HFFc6 (cell line): ENCODE measurements at regions not wholly inside any gene's neighbourhood (a gene's known extent, or its start where the extent isn't known, plus 50 kb on each side); places are given as distances from the start of the nearest gene placed in this dataset.

Experiments used
- DNase-seq: peaks from one replicate; pipeline ENCODE4 v3.0.0-alpha.2; 2018
- H3K27ac Mint-ChIP-seq: 2 replicates; pipeline ENCODE4 v1.8.0; 2020; ENCODE audit warnings: mild to moderate bottlenecking, mixed read lengths
- H3K27me3 Mint-ChIP-seq: 2 replicates; pipeline ENCODE4 v1.8.0; 2021; ENCODE audit warnings: mild to moderate bottlenecking, moderate library complexity, mixed read lengths; ENCODE audit not compliant: insufficient read depth
- H3K36me3 Mint-ChIP-seq: 2 replicates; pipeline ENCODE4 v1.8.0; 2021; ENCODE audit warnings: low read depth, mixed read lengths
- H3K4me1 Mint-ChIP-seq: 2 replicates; pipeline ENCODE4 v1.8.0; 2020; ENCODE audit warnings: low read depth, mixed read lengths
- H3K4me3 Mint-ChIP-seq: 2 replicates; pipeline ENCODE4 v1.8.0; 2020; ENCODE audit warnings: mild to moderate bottlenecking, moderate library complexity, mixed read lengths
- H3K9me3 Mint-ChIP-seq: 2 replicates; pipeline ENCODE4 v1.8.0; 2020; ENCODE audit warnings: mild to moderate bottlenecking, mixed read lengths
- TF ChIP-seq, protein P1 (sequence below): fragments of 200-600 bp; sonication (generic); IDR thresholded peaks from 2 replicates; pipeline ENCODE4 v1.5.0; 2021; ENCODE audit warnings: antibody characterized with exemption, mild to moderate bottlenecking

DNA sequence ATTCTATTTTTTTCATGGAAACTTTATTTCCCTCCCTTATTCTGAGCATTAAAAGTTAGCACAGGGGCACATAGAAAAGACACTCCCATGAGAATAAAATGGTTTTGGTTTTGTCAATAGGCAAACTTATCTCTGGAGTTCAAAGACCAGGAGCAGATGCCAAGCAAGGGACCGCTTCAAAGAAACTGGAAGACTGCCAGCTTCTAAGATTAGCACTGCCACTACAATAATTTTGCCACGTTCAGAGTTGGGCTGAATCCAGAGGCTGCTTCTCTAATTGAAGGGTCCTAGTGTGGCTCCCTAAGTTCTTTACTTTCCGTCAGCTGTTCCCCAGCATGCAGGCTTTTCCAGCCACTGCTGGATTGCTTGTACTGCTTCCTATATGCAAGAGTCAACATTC, 681.0 kb upstream of the GCFC2 start:
- H3K9me3 Mint-ChIP-seq = peaks cover 43% of the 10 kb centered on the region
- H3K36me3 Mint-ChIP-seq = no peaks in the 10 kb centered on the region
- no peak overlapping the region for H3K4me3 Mint-ChIP-seq
- TF ChIP-seq, protein P1, sequence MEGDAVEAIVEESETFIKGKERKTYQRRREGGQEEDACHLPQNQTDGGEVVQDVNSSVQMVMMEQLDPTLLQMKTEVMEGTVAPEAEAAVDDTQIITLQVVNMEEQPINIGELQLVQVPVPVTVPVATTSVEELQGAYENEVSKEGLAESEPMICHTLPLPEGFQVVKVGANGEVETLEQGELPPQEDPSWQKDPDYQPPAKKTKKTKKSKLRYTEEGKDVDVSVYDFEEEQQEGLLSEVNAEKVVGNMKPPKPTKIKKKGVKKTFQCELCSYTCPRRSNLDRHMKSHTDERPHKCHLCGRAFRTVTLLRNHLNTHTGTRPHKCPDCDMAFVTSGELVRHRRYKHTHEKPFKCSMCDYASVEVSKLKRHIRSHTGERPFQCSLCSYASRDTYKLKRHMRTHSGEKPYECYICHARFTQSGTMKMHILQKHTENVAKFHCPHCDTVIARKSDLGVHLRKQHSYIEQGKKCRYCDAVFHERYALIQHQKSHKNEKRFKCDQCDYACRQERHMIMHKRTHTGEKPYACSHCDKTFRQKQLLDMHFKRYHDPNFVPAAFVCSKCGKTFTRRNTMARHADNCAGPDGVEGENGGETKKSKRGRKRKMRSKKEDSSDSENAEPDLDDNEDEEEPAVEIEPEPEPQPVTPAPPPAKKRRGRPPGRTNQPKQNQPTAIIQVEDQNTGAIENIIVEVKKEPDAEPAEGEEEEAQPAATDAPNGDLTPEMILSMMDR = no peak
- no peaks in the 10 kb centered on the region for H3K4me1 Mint-ChIP-seq
- H3K27ac Mint-ChIP-seq = no peak overlapping the region
- no peaks in the 10 kb centered on the region; the same call in none of the 2 replicates for H3K27me3 Mint-ChIP-seq
- DNase-seq = no peak

DNA sequence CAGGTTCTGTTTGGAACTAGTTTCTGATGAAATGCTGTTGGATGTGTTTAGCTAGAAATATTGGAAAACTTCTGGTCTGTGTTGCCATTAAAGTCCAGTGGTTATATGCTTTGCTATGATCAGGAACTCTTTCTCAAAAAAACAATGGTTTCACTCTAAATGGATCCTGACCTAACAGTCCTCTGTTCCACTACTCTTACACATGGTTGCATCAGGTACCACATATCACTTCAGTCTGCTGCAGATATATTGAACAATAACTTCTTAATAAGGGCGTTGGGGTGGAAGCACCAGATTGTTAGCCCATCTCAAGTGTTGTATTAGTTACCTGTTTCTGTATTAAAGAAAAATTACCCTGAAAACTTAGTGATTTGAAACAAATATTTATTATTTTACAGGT, 676.6 kb upstream of the GCFC2 start:
- Mint-ChIP-seq H3K27me3 (no peaks in the 10 kb centered on the region), H3K27ac (no peak overlapping the region), H3K4me1 (no peaks in the 10 kb centered on the region), H3K36me3 (no peaks in the 10 kb centered on the region), H3K4me3 (no peak overlapping the region), H3K9me3 (peaks cover 27% of the 10 kb centered on the region)
- TF ChIP-seq, protein P1 = no peak
- DNase-seq = no peak

DNA sequence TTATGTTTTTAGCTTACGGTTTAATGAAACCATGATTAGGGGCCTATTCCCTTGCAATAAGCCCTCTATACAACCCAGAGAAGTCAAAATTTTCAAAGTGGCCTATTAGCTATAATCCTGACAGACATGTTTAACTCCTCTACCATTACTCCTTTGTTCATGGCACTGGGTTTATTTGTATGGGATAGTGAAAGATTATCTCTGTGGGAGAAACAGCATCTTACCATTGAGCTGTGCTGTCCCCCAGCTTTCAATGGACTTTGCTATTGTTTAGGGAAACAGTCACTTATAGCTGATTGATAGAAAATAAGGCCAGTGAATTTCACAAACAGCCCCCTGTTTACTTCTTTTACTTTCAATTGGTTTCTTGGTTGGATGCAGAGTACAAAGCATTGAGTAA, 675.2 kb upstream of the GCFC2 start:
- TF ChIP-seq, protein P1 = no peak
- no peak overlapping the region for H3K27ac Mint-ChIP-seq
- H3K27me3 Mint-ChIP-seq = no peaks in the 10 kb centered on the region
- no peaks in the 10 kb centered on the region for H3K4me1 Mint-ChIP-seq
- H3K4me3 Mint-ChIP-seq = no peak overlapping the region
- no peaks in the 10 kb centered on the region for H3K36me3 Mint-ChIP-seq
- peaks cover 27% of the 10 kb centered on the region for H3K9me3 Mint-ChIP-seq
- no peak for DNase-seq

DNA sequence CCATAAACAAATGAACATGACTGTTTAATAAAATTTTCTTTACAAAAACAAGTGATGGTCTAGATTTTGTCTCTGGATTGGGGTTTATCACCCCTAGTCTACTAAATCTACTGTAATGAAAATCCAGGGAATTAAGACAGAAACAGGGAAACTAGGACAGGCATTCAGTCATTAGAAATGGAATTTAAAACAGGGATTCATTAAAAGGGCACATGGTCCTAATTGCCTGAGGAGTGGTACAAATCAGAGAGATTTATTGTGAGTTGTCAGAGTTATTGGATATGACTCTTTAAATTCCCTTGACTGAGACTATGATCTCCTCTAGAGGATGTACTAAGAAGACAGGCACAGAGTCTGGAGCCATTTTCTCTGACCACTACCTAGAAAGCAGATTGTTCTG, 670.9 kb upstream of the GCFC2 start:
- no peaks in the 10 kb centered on the region for H3K4me1 Mint-ChIP-seq
- no peaks in the 10 kb centered on the region for H3K36me3 Mint-ChIP-seq
- TF ChIP-seq, protein P1 = no peak
- no peak overlapping the region for H3K27ac Mint-ChIP-seq
- DNase-seq = no peak
- H3K27me3 Mint-ChIP-seq = no peaks in the 10 kb centered on the region
- no peak overlapping the region for H3K4me3 Mint-ChIP-seq
- peaks cover 34% of the 10 kb centered on the region for H3K9me3 Mint-ChIP-seq

DNA sequence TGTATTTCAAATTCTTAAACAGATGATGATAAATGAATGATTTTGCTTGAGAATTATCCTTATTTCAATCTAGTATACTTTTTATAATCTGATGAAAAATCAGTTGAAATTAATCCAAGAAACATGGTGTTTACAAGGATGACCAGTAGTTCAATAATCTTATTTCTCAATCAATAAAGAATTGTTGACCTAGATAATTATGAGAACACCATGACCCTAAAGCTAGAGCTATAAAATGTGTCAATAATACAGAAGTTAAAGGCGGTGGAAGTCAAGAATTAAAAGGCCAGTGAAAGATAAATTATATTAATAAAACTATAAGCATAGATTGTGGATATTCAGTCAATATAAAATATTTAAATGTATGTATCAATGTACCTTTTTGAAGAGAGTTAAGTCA, 667.4 kb upstream of the GCFC2 start:
- no peak overlapping the region for H3K27ac Mint-ChIP-seq

More for the DNA sequence above, 667.4 kb upstream of the GCFC2 start:
- Mint-ChIP-seq H3K4me1 (no peaks in the 10 kb centered on the region), H3K27me3 (no peaks in the 10 kb centered on the region), H3K36me3 (no peaks in the 10 kb centered on the region), H3K4me3 (no peak overlapping the region), H3K9me3 (peaks cover 29% of the 10 kb centered on the region)
- DNase-seq = no peak
- TF ChIP-seq, protein P1 = no peak
